Inflammatory macrophage (primary cell): ENCODE measurements at regions not wholly inside any gene's neighbourhood (a gene's known extent, or its start where the extent isn't known, plus 50 kb on each side); places are given as distances from the start of the nearest gene placed in this dataset.
"Not testable (repeated sequence)": the region's sequence is repeated elsewhere in the genome, so short reads cannot be mapped to it uniquely, and the experiment has no call there.

Source experiments
- DNase-seq, 2 donors: peaks; one replicate each; pipeline ENCODE4 v3.0.0-alpha.2; 2020 to 2022

DNA sequence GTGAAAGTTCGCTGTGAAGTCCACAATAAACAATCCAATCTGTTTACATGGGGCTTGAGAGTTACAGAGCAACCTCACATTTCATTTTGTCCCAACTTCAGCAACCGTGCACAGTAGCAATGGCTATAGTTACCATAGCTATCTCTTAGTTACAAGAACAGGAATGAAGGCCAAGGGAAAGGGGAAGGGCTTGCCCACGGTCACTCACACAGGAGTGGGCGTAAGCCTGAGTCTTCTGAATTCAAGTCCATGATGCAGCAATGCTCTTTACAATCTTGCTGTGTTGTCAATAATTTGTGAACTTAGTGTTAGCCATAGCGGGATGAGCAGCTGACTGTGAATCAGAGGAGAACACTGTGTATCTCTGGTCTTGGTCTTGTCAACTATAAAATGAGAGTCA lies 102.9 kb downstream of the ADAMTS15 start:
- peak; percentile 87 to 92 for DNase-seq

DNA sequence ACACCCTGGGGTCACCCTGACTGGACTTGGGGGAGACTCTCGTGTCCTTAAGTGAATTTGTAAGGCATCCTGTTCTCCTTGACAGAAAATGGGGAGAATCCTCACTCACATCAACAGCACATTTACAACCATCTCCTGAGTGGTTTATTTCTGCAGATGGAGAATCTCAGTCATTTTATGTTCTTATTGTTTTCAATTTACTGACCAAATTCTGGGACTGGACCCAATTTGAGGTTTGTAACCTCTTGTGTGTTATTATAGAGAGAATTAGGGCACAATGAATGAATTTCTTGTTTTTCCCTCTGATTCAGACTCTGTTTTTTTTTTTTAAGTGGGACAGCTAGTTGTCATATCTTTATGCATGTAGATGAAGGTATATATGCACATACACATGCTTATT lies 104.9 kb downstream of the ADAMTS15 start:
- DNase-seq: no peak

DNA sequence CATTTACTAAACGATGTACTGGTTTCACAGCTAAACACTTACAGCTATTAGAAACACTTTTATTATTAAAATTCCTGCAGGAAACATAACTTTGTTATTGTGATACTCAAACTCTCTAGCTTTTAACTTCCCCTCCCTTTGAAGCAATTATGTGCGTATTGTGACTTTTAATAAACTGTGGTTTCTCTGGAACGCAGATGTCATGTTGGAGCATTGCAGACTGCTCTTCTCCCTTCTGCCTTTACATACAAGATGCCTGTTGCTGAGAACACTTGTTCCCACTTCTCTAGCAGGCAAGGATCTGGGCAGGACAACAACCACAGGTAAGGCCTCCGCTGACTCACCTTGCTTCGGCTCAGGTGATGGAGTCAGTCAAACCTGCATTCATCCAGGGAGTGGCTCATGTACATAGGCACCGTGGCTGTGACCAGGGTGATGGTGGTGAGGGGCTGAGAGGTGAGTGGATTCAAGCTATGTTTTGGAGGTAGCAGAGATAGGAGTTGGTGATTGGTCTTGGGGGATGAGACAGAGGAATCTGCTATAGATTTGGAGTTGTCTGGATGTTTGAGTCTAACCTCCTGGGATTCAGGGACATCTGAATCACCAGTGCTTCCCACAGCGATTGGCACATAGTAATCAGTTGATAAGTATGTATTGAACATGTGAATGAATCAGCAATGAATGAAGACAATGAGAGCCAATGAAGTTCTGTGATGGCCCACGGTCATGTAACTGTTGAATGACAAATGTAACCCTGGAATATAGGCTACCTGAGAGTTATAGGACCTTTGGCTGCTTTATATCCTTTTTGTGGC lies 106.0 kb downstream of the ADAMTS15 start:
- DNase-seq: no peak

DNA sequence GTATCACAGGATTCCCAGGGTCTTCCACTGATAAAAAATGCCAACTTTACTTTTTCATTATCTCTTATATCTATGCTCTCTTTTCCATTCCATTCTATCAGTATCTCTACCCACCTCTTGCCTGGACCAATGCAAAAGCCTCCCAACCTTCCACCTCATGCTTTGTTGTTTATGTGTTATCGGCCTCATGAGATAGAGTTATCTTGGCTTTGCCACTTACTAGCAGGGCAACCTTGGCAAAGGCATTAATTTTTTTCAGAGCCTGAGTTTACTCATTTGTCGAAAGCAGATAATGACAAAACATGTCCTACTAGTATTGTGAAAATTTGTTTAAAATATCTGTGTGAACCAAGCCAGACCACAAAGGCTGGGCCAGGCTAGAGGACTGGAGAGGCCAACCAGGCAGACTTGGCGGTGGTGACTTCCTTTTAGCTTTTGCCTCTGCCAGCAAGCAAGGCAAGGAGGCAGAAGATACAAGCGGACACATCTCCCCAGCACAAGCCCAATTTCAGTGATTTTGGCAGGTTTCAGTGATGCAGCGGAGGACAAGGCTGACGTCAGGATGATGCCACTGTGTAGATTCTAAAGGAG lies 106.9 kb downstream of the ADAMTS15 start:
- DNase-seq: no peak

DNA sequence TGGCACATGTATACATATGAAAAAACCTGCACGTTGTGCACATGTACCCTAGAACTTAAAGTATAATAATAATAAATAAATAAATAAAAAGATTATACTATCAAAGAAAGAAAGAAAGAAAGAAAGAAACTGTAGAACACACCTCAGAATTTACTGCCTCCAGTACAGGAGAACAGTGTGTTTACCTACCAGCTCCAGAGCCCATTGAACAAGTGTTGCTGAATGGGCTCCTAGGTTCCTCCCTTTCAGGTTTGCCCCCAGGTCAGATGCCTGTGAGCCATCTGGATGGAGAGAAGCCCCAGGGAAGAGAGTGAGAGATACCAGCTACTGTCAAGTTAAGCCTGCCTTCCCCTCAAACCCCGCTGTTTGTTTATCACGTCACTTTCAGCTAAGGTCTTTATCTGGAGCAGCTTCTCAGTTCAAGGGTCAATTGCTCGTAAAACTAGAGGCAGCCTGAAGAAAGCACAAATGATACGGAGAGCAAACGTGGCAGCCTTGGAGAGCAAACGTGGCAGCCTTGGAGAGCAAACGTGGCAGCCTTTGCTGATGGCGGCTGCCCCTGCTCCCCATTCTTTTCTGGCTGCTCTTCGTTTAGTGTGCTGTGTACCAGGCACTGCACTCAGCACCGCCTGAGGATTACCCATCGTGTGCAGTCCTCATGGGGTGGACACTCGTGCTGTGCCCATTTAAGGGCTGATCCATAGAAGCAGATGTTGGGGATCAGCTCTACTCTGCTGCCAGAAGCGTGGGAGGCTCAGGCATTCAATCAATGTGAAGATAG lies 111.7 kb downstream of the ADAMTS15 start:
- DNase-seq: no peak

DNA sequence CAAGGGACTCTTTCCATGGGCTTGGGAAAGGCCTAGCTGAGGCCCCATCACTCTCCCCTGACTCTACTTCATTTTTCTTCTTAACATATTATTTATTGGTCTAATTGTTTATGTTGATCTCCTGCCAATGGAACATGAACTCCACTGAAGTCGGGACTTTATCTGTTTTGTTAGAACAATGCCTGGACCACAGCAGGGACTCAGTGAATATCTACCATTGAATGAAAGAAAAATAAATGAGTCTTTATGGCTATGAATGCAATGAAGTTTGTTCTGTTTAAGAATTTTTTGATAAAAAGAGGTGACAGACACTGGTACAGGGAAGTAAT lies 112.3 kb downstream of the ADAMTS15 start:
- no peak for DNase-seq

DNA sequence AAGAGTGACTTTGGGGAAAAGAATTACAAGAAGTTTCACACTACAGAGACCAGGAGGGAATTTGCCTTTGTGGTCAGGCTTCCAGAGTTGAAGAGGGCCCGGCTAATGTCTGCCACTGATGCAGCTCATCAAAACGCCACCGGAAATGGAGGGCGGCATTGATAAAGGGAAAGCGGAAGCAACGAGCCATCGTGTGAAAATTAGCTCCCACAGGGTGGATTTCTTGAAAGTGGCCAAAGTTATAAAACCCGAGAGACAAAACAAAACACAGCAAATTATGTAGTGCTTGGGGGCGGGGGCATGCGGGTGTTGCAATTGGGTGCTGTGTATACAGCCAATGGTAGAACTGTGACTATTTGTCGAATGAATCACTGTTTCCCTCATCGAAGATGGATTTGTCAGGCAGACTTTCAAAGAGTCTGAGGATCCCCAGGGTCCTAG lies 113.0 kb downstream of the ADAMTS15 start:
- DNase-seq: peak in 1 of 2 donors; percentile 4

DNA sequence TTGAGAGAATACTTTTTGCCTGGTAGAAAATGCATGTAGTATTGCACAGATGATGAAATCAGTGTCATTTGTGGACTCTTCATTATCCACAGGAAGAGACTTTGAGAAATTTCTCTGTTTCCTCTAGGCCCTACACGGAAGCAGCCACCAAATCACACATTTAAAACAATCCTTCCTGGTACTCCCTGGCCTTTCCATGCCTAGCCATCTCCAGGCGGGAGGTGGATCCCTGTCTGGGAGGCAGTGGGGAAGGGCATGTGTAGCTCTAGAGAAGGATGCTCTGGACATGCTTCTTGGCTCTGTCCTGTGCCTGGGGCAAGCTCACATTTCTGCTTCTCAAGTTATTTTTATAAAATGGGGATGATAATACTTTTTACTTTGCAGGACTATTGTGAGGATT lies 114.1 kb downstream of the ADAMTS15 start:
- no peak for DNase-seq

DNA sequence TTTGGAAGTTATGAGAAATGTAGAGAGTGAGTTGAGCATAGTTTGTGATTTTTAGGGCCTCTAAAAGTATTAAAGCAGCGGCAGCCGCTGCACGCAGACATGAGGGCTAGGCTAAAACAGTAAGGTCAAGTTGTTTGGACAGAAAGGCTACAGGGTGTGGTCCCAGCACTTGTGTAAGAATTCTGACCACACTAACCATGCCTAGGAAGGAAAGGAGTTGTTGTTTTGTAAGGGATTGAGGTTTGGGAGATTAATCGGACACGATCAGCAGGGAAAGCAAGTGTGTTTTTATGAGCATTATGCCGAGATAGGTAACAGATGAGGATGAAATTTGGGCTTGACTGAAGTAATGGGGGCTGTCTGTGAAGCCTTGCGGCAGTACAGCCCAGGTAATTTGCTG lies 117.9 kb downstream of the ADAMTS15 start:
- DNase-seq: not testable (repeated sequence)

DNA sequence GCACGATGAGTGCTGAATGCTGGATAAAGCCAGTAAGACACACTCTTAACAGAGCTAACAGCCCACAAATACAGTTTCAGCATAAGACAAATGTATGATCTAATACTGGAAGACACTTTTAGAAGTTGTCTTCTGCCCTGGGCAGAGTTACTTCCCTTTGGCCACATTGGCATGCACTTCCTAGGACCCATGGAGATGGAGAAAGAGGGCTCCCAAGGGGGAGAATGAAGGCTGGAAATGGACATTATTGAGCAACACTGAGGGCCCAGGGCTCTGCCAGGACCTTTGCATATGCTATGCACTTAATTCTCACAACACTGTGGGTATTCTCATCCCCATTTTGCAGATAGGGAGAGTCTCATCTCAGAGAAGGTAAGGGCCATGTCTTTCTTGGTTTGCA lies 123.1 kb downstream of the ADAMTS15 start:
- no peak for DNase-seq

DNA sequence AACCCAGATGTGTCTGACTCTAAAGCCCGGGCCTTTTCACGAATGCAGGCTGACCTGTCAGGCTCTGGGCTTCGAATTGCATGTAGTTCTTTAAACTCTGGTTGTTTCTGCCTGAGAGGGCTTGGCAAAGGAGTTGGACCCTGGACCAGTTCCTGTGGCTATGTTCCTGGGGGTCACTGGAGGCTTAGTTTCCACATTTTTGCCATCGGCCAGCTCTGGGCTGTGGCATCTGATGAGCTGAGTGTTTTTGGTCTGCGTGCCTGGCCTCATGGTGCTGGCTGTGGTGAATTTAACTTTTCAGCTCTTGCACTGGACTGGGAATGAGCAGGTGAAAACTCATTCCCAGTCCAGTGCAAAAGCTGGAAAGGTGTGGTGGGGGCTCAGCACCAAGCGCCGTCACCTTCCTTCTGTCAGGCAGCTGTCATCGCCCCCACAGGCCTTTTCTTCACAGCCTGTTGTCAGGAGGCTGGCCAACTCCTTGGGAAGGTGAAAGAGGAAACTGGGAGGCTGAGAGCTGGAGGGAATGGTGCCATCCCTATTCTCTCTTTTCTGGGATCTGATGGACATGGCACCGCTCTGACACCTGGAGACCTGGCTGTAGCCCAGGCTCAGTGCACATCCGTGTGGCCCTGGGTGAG lies 123.6 kb downstream of the ADAMTS15 start:
- DNase-seq: no peak

DNA sequence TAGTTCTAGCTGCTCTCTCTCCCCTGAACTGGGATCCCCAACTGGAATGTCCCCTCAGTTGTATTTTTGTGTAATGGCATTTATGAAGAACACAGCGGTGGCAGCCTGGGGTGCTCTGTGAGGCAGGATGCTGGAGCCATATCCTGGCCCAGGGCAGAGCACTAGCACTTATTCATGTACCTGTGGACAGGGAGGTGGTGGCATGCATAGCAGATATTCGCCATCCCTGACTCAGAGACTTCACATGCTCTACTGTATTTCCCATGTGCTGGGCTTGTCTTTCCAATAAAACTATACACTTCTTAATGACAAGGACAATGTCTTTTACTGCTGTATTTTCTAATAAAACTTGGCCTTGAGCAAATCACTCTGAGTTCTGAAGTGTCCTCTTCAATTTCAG lies 125.3 kb downstream of the ADAMTS15 start:
- DNase-seq: no peak

DNA sequence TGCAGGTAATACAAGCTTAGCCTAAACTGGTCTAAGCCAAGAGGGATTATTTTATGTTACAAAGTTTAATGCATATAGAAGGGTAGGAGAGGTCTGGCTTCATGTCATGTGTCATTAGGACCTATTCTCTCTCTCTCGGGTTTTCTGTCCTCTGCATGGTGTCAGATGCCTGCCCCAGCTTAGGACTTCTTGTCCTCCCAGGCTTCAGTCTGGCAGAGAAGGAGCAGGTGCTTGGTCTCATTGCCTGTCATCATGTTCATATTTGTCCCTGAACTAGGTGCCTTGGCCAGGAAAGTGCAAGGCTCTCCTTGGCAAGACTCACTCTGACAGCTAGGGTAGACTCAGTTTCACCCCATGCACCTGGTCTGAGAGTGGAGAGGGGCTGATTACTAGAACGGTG lies 126.3 kb downstream of the ADAMTS15 start:
- no peak for DNase-seq

DNA sequence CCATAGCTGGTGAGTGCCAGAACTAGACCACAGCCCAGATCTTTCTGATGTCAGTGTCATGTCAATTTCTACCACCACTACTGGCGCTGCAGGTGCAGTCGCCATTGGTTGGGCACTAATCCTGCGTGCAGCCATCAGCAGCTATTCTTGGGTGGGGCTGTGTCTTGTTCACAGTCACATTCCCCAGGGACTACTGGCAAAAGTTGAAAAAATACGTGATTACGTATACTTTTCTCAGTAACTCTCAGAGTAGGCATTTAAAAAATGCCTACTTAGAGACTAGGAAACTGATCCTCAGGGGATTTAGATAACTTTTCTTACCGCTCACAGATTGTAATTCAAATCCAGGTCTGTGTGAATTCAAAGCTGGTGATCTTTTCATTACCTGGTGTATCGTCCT lies 127.7 kb downstream of the ADAMTS15 start:
- no peak for DNase-seq

DNA sequence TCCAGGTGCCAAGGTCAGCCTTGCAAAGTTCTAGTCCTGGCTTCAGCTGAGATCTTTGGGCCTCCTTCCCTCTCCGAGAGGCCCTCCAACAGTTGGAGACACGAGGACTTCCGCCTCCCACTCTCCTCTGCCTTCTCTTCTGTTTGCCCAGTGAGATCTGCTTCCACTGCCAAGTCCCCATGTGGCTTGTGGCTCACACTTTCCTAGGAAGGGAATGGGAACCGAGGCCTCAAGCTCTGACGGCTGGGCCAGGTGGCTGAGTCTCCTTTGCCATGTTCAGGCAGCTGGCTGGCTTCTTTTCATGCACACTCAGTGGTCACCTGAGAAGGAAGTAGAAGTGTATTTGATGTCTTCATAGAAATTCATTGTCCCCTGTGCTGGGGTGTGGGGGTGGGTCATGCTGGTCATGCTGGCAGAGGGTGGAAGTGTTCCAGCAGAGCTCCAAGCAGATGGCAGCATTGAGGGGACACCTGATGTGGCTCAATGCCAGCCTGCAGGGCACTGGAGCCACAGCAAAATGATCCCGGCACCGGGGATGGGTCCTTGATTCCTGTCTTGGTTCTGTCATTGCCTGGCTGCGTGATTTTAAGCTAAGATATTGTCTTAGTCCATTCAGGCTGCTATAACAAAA lies 130.4 kb downstream of the ADAMTS15 start:
- DNase-seq: no peak

DNA sequence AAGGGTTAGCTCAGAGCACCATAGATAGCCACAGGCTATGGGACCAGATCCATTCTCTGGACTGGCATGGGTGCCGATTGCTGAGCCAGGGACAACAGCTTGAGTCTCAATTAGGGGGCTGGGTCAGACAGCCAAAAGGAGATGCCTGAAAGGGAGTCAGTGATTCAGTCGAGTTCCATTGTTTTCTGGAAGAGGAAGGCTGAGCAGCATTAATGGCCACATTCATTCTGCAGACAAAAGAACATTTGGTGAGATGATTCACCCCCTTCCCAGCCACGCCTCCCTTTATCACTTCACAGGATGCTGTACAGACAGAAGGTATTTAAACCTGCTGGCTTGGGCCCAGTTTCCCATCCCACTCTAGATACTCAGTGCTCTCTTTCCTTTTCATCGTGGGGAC lies 131.9 kb downstream of the ADAMTS15 start:
- DNase-seq: no peak

DNA sequence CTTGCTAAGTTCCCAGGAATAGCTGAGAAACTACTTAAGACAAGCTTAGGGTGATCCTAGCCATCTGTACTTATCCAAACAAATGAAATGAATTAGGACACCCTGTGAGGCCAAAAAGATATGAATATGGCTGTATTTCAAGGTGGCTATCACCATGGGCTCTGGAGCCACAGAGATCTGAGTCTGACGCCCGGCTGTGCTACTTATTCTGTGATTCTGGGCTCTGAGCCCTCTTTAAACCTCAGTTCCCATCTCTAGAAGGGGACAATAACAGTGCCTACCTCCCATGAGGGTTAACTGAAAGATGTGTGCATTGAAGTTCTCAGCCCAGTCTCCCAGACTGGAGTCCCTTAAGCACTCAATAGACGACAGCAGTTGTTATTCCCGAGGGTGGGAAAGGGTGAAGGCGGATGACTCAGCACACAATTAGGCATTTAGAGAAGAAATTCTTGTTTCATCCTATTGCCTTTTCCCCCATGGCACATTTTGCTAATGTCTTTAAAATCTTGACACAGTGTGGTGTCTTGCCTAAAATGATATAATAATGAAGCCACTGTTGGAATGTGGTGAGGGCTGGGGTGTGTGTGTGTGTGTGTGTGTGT lies 132.5 kb downstream of the ADAMTS15 start:
- no peak for DNase-seq

DNA sequence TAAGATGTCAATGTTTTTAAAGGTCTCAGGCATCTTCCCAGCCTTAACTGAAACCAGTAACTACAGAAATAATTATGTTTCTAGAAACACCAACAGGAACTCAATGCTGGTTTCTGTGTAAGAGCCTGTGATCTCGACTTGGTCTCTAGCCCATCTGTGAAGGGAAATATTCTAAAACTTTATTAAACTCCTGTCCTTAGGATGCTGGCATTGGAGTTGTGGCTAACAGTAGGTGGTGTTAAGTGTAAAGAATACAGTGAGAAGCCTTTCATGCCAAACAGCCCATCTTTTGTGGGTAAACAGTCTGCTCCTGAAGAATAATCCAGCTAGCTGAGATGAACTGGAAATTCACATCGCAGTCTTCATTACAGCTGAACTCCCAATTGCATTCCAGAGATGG lies 133.2 kb downstream of the ADAMTS15 start:
- DNase-seq: no peak

DNA sequence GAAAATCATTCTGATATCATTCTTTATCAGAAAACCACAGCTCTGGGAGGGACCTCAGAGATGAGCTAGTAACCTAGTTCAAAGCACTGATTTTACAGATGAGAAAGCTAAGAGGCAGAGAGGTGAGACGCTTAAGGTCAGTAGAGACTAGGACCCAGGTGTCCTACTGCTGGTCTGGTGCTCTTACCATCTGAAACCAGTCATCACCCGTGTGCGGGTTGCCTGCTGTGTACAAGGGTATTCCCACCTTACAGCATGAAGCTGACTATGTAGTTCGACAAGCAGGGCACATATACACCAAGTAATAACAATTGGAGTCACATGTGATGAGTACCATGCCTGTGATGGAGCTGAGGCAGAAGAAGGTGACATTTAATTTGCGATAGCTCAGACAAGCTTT lies 133.7 kb downstream of the ADAMTS15 start:
- no peak for DNase-seq

DNA sequence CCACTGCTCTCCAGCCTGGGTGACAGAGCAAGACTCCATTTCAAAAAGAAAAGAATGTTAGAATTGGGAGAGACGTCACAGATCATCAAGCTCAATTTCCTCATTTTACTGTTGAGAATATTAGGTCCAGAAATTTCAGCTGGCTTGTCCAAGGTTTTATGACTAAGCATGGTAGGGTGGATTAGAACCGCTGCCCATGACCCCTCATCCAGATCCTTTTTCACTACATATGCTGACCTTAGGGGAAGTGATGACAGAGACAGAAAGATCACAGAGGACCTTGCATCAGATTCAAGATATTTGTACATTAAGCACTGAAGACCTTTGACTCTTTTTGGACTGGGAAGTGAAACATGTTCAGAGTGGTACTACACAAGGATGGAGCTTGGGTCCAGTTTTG lies 134.5 kb downstream of the ADAMTS15 start:
- peak; percentile 40 to 60 for DNase-seq

DNA sequence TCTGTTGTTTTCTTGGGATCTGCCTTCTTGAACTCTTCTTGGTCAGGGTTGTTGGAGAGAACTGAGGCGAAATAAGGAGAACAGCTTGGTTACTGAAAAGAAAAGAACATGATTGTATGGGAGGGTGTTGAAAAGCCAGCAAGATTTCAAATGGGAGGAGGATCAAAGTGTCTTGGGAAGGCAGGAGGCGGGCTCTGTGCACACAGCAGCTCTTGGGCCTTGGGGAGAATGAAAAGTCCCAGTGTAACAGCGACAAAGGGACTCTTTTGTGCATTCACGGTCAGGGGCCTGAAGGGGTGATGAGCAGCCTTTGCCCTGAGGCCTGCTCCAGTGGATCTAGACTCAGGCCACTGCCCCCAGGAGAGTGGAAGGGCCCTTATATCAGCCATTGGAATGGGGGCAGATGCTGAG lies 135.4 kb downstream of the ADAMTS15 start:
- no peak for DNase-seq

DNA sequence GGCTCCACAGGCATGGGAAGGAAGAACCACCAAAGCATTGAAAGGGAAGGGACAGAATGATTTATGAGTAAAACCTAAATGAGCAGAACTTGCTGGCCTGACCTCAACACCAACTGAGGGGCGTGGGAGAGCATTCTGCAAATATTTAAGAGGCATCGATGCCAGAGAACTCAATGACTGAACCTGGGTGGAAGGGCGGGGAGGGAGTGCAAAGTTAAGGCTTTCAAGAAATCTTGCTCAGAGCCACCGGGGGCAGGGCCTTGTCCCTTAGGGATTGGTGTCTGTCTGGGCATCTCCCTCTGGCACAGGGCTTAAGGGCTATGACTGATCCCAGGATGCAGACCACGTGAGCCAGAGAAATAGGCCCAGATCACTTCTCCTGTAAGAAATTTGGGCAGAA lies 137.1 kb downstream of the ADAMTS15 start:
- DNase-seq: no peak
